ENCODE measurements at regions not wholly inside any gene's neighbourhood (a gene's known extent, or its start where the extent isn't known, plus 50 kb on each side); places are given as distances from the start of the nearest gene placed in this dataset.

DNA sequence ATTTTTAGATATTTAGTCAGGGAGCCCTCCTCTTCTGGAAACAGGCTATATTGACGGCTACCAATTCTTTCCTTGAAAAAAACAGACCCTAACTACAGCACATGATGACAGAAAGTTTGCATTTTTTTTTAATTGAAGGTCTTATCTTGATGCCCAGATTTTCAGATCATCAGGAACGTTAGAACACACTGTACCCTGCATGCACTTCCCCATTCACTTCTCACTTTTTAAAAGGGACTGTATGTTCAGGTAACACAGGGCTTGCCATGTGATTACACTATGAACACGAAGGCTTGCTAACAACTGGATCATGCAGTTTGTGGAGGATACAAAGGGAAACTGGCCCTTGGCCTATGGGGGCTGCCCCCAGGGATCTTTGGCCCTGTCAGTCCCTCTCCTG is 92.6 kb downstream of the RPS29 start:
- TF ChIP-seq, protein P1, sequence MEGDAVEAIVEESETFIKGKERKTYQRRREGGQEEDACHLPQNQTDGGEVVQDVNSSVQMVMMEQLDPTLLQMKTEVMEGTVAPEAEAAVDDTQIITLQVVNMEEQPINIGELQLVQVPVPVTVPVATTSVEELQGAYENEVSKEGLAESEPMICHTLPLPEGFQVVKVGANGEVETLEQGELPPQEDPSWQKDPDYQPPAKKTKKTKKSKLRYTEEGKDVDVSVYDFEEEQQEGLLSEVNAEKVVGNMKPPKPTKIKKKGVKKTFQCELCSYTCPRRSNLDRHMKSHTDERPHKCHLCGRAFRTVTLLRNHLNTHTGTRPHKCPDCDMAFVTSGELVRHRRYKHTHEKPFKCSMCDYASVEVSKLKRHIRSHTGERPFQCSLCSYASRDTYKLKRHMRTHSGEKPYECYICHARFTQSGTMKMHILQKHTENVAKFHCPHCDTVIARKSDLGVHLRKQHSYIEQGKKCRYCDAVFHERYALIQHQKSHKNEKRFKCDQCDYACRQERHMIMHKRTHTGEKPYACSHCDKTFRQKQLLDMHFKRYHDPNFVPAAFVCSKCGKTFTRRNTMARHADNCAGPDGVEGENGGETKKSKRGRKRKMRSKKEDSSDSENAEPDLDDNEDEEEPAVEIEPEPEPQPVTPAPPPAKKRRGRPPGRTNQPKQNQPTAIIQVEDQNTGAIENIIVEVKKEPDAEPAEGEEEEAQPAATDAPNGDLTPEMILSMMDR (IDR thresholded peaks at IDR 0.05), result no peak
- no peak for TF ChIP-seq EZH2 (IDR thresholded peaks at IDR 0.05)

Measured in neural progenitor cell (in vitro differentiated cells).